Fibroblast of villous mesenchyme (primary cell): ENCODE measurements at regions not wholly inside any gene's neighbourhood (a gene's known extent, or its start where the extent isn't known, plus 50 kb on each side); places are given as distances from the start of the nearest gene placed in this dataset.

ENCODE experiments used
- DNase-seq: peaks from one replicate; pipeline ENCODE4 v3.0.0-alpha.2; 2010; ENCODE audit warnings: low read depth
- H3K4me3 ChIP-seq: 2 replicates; pipeline ENCODE4 v1.5.1; 2011; ENCODE audit warnings: low read depth, mild to moderate bottlenecking, low read length
- TF ChIP-seq, protein P1 (sequence below): IDR thresholded peaks from 2 replicates; pipeline ENCODE4 v1.5.1; 2012; ENCODE audit warnings: low read depth, mild to moderate bottlenecking, low read length; ENCODE audit not compliant: insufficient read depth

DNA sequence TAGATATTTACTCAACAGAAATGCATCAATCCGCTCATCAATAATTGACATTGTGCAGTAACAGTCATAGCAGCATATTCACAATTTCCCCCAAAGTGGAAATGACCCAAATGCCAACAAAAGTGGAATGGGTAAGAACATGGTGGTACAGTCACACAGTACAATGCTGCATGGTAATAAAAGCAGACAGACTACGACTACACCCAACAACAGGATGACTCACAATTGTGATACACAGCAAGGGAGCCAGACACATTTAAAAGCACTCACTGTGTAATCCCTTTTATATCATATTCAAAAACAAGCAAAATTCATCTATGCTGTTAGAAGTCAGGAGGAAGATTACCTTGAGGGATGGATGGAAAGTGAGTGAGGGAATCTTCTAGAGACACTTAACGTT lies 76.5 kb upstream of the NUDT7 start:
- no peak overlapping the region for H3K4me3 ChIP-seq
- TF ChIP-seq, protein P1, sequence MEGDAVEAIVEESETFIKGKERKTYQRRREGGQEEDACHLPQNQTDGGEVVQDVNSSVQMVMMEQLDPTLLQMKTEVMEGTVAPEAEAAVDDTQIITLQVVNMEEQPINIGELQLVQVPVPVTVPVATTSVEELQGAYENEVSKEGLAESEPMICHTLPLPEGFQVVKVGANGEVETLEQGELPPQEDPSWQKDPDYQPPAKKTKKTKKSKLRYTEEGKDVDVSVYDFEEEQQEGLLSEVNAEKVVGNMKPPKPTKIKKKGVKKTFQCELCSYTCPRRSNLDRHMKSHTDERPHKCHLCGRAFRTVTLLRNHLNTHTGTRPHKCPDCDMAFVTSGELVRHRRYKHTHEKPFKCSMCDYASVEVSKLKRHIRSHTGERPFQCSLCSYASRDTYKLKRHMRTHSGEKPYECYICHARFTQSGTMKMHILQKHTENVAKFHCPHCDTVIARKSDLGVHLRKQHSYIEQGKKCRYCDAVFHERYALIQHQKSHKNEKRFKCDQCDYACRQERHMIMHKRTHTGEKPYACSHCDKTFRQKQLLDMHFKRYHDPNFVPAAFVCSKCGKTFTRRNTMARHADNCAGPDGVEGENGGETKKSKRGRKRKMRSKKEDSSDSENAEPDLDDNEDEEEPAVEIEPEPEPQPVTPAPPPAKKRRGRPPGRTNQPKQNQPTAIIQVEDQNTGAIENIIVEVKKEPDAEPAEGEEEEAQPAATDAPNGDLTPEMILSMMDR, result no peak
- no peak for DNase-seq

DNA sequence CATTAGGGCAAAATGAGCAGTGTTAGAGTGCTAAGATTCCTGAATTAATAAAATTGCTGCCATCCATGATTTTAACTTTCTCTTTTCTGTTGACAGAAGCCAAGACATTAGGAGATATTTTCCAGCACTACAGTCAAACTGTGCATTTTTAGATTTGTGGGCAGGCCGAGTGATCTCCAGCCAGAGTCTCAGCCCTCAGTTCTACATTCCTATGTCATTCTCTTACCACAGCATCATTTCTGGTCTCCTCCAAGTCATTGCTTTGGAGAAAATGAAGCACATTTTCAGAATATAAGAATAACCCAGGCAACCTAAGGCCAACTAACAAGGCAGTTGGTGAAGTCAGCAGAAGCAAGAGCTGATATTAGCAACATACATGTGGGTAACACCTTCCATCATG lies 74.6 kb upstream of the NUDT7 start:
- TF ChIP-seq, protein P1, result no peak
- DNase-seq, result no peak
- no peak overlapping the region for H3K4me3 ChIP-seq

DNA sequence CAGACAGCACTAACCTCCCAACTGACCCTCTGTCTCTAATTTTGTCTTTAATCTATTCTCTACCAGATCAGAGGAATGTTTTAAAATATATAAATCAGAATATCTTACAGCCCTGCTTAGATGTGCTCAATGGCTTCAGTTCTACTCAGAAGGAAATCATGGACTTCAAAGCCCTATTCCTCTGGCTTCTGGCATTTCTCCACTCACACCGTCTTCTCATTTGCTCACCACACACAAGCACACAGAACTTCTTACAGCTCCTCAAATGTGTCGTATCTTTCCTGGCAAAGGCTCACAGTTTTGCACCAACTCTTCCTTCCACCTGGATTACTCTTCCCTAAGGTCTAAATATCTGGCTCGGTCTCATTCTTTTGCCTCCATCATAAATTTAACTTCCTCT lies 71.6 kb upstream of the NUDT7 start:
- no peak for DNase-seq
- H3K4me3 ChIP-seq, result no peak overlapping the region
- TF ChIP-seq, protein P1, result no peak

DNA sequence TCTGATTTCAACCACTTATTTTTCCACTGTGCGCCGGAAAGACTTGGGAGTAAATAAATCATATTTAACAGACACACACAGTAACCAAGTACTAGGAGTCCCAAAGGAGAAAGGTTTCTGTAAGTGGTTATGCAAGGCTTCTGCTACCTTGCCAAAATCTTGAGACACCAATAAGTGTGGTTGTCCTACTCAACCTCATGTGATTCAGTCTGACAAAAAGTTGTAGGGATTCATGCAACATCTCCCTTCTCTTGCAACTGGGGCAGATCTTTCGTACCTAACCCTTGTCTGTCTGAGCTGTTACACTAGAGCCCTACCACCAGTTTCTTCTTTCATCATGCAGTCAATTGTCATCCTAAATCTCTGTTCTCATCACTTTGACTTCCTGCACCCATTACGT lies 69.9 kb upstream of the NUDT7 start:
- no peak for DNase-seq
- TF ChIP-seq, protein P1, result no peak
- no peak overlapping the region for H3K4me3 ChIP-seq

DNA sequence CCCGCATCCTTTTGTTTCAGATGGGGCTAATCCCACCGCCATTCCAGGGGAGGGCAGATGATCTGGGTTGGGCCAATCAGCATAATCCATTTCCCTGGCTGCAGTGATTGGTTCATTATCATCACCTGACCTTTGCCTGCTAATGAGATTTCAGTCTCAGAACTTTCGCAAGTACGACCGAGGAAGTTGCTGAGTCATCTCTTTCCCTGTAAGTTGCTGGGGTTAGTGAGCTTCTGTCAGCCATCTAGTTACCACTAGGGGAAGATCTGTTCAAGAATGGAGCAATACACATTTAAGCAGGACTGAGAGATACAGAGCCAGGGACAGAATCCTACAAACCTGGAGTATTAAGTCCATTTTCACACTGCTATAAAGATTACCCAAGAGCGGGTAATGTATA lies 65.3 kb upstream of the NUDT7 start:
- DNase-seq, result peak; percentile 65
- TF ChIP-seq, protein P1, result no peak
- H3K4me3 ChIP-seq, result no peak overlapping the region

DNA sequence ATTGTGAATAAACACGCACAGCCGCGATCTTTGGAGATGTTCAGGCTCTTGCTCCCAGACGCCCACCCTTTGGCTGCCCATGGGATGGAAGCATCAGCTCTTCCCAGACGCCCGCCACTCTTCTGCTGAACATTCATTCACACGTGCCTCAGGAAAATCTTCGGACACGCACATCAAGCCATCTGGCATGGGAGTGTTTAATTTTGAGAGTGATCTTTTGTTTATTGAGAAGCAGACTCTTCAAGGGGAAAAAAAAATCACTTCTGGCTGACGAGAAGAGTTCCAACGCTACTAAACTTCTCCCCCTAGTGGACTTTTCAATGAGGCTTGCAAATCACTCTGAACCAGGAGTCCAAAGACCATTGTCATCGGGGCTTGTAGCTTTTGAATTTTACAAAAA lies 62.0 kb upstream of the NUDT7 start:
- DNase-seq, result peak; percentile 49
- TF ChIP-seq, protein P1, result peak; percentile 72
- H3K4me3 ChIP-seq, result no peak overlapping the region

DNA sequence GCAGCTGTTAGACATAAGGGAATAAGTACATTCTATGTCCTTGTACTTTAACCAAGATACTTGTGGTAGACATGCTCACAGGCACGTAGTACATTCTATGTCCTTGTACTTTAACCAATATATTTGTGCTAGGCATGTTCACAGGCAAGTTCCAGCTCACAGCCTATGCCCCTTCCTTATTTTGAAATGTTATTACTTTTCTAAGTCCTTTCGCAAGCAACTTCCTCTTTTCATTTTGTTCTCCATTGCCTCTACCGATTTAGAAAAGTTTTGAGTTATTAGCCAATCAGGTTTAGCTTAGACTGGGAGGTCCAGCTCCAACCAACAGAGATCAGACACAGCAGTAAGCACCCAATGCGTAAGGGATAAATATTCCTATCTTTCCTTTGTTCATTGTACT lies 60.1 kb upstream of the NUDT7 start:
- no peak for DNase-seq
- H3K4me3 ChIP-seq, result no peak overlapping the region
- TF ChIP-seq, protein P1, result no peak
